Uterus (tissue), 3 donors: ENCODE measurements at regions not wholly inside any gene's neighbourhood (a gene's known extent, or its start where the extent isn't known, plus 50 kb on each side); places are given as distances from the start of the nearest gene placed in this dataset.
"Not testable (repeated sequence)": the region's sequence is repeated elsewhere in the genome, so short reads cannot be mapped to it uniquely, and the experiment has no call there.

Source experiments
- DNase-seq, 2 donors: peaks; one replicate each; pipeline ENCODE4 v3.0.0-alpha.2; 2019 to 2020
- H3K27ac ChIP-seq, 2 donors: fragments of 200-600 bp; sonication (generic); 1 replicate in 1 of 2; 2 replicates in 1 of 2; pipeline ENCODE4 v1.5.1; 2016 to 2018
- H3K27me3 ChIP-seq, 2 donors: fragments of 200-600 bp; sonication (generic); one replicate each; pipeline ENCODE4 v1.5.1; 2018 to 2019; ENCODE audit warnings: control low read depth in 1 of 2
- H3K36me3 ChIP-seq, 2 donors: fragments of 200-600 bp; sonication (generic); one replicate each; pipeline ENCODE4 v1.5.1; 2019; ENCODE audit warnings: control low read depth in 1 of 2
- H3K4me1 ChIP-seq, 2 donors: fragments of 200-600 bp; sonication (generic); one replicate each; pipeline ENCODE4 v1.5.1; 2018 to 2019; ENCODE audit warnings: control low read depth in 1 of 2
- H3K4me3 ChIP-seq, 2 donors: fragments of 200-600 bp; sonication (generic); 1 replicate in 1 of 2; 2 replicates in 1 of 2; pipeline ENCODE4 v1.5.1; 2018 to 2019; ENCODE audit warnings: mild to moderate bottlenecking in 1 of 2
- H3K9me3 ChIP-seq, 2 donors: fragments of 200-600 bp; sonication (generic); one replicate each; pipeline ENCODE4 v1.5.1; 2019; ENCODE audit warnings: control low read depth in 1 of 2
- POLR2A ChIP-seq, 2 donors: fragments of 450-650 bp; IDR thresholded peaks; one replicate each; pipeline ENCODE4 v1.6.1; 2016; ENCODE audit warnings: antibody characterized with exemption in 2 of 2, mild to moderate bottlenecking in 1 of 2, moderate library complexity in 1 of 2
- intact Hi-C: fragments of 100-400 bp; cut with DNase I; formaldehyde crosslinking; loops from one replicate; pipeline ENCODE4 v1.15.1; 2023; ENCODE audit warnings: low total_unique reads
- TF ChIP-seq, protein P1 (sequence below), 4 experiments: fragments of 200-600 bp in 2 of 4; fragments of 450-650 bp in 2 of 4; sonication (generic) in 2 of 4; IDR thresholded peaks; one replicate each; pipeline ENCODE4 v1.5.1; 2016 to 2019; ENCODE audit warnings: antibody characterized with exemption in 4 of 4, mild to moderate bottlenecking in 2 of 4, moderate library complexity in 1 of 4
- donor health status: DM: yes; HTN: yes; CAD: no.

DNA sequence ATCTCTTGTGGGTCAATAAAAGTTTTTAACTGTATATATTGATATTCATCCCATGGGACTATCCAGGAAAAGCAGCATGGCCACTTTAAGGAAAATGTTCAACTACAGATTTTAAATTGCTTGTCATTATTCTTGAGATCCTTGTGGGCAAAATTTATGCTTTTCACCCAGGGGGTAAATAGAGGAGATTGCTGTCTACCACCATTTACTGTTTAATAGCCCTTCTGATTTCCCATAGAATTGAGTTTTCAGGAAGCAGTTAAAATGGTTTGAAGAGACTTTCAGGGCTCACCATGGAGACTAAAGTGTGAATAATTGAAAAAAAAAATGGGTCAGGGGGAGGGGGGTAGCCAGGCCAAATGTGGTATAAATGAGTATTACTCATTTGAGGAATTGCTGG is 901.1 kb upstream of the POT1 start:
- Histone ChIP-seq H3K4me1 (no peaks in the 10 kb centered on the region), H3K4me3 (no peak overlapping the region), H3K27ac (no peak overlapping the region), H3K27me3 (no peaks in the 10 kb centered on the region), H3K36me3 (no peaks in the 10 kb centered on the region), H3K9me3 (no peaks in the 10 kb centered on the region)
- TF ChIP-seq, protein P1, sequence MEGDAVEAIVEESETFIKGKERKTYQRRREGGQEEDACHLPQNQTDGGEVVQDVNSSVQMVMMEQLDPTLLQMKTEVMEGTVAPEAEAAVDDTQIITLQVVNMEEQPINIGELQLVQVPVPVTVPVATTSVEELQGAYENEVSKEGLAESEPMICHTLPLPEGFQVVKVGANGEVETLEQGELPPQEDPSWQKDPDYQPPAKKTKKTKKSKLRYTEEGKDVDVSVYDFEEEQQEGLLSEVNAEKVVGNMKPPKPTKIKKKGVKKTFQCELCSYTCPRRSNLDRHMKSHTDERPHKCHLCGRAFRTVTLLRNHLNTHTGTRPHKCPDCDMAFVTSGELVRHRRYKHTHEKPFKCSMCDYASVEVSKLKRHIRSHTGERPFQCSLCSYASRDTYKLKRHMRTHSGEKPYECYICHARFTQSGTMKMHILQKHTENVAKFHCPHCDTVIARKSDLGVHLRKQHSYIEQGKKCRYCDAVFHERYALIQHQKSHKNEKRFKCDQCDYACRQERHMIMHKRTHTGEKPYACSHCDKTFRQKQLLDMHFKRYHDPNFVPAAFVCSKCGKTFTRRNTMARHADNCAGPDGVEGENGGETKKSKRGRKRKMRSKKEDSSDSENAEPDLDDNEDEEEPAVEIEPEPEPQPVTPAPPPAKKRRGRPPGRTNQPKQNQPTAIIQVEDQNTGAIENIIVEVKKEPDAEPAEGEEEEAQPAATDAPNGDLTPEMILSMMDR (IDR thresholded peaks at IDR 0.05) = no peak
- TF ChIP-seq POLR2A (IDR thresholded peaks at IDR 0.05) = no peak
- intact Hi-C loops = no loop called here
- no peak for DNase-seq

DNA sequence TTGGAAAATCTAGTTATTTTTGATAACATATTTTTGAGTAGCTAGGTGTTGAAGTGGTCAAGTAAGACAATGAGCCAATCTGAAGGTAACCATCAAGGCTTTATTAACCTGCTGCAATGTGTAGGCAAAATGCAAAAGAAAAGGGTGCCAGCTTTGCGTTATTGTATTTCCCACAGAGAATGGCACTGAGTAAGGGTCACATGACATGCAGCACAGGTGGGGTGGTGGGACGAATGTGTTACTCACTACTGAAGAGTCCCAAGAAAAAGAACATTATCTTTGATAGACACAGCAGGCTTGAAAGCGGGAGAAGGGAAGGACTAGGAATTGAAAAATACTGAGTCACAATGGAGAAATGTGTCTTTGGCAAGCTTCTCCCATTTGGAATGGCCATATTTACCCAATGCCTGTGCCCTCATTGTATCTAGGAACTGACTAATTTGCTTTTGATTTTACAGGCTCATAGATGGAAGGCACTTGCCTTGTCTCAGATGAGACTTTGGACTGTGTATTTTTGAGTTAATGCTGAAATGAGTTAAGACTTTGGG is 898.6 kb upstream of the POT1 start:
- Histone ChIP-seq H3K27ac (no peak overlapping the region), H3K36me3 (no peaks in the 10 kb centered on the region), H3K9me3 (no peaks in the 10 kb centered on the region), H3K4me1 (no peaks in the 10 kb centered on the region), H3K27me3 (no peaks in the 10 kb centered on the region), H3K4me3 (no peak overlapping the region)
- TF ChIP-seq POLR2A (IDR thresholded peaks at IDR 0.05) = no peak
- TF ChIP-seq, protein P1 (IDR thresholded peaks at IDR 0.05) = no peak
- no peak for DNase-seq
- intact Hi-C loops = no loop called here

DNA sequence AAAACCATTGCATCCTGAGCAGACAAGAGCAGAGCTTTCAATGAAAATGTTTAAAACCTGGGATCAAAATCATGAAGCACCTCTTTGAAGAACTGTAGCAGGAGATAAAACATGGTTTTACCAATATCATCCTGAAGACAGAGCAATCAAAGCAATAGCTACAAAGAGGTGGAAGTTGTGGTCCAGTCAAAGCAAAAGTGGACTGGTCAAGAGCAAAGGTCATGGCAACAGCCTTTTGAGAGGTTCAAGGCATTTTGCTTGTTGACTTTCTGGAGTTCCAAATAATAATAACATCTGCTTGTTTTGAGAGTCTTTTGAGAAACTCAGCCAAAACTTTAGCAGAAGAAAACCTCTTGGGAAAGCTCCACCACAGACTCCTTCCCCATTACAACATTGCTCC is 893.9 kb upstream of the POT1 start:
- no peaks in the 10 kb centered on the region for H3K9me3 ChIP-seq
- no peaks in the 10 kb centered on the region for H3K27me3 ChIP-seq
- no peaks in the 10 kb centered on the region for H3K36me3 ChIP-seq
- intact Hi-C loops = no loop called here
- H3K4me3 ChIP-seq = no peak overlapping the region
- no peaks in the 10 kb centered on the region for H3K4me1 ChIP-seq
- TF ChIP-seq, protein P1 (IDR thresholded peaks at IDR 0.05) = no peak
- TF ChIP-seq POLR2A (IDR thresholded peaks at IDR 0.05) = no peak
- H3K27ac ChIP-seq = no peak overlapping the region
- no peak for DNase-seq

DNA sequence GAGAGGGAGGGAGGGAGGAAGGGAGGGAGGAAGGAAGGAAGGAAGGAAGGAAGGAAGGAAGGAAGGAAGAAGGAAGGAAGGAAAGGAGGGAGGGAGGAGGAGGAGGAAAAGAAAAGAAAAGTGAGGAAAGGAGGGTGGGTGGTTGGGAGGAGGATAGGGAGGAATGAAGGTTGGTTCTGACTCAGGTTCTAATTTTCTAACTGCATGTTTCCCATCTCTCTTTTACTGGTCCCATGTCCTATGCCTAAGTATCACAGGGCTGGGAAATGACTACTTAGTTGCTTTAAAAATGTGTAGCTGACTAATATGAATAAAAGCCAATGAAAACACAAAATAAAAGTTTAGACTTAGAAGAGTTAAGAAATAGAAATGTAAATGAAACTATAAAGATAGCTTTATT is 890.9 kb upstream of the POT1 start:
- H3K27ac ChIP-seq = no peak overlapping the region
- H3K36me3 ChIP-seq = no peaks in the 10 kb centered on the region
- intact Hi-C loops = no loop called here
- no peak overlapping the region for H3K4me3 ChIP-seq
- DNase-seq = no peak
- no peaks in the 10 kb centered on the region for H3K9me3 ChIP-seq
- H3K4me1 ChIP-seq = no peaks in the 10 kb centered on the region
- TF ChIP-seq, protein P1 (IDR thresholded peaks at IDR 0.05) = no peak
- no peak for TF ChIP-seq POLR2A (IDR thresholded peaks at IDR 0.05)
- H3K27me3 ChIP-seq = no peaks in the 10 kb centered on the region

DNA sequence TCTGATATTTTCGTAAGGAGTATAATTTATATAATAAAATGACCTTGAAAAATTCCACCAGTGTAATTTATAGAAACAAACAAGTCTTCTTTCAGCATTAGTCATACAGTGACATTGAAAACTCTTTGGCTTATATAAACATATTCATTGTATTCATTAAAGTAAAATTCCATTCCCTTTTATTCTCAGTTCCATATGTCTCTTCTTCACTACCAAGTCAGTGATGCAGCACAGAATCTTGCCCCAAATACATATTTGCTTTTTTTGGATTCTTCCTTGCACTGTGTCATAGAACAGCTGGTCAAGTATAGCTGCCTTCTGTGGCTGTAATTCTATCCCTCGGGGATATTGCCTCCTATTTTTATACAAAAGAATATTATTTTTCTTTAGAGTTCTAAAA is 884.5 kb upstream of the POT1 start:
- TF ChIP-seq, protein P1 (IDR thresholded peaks at IDR 0.05) = no peak
- TF ChIP-seq POLR2A (IDR thresholded peaks at IDR 0.05) = no peak
- intact Hi-C loops = no loop called here

DNA sequence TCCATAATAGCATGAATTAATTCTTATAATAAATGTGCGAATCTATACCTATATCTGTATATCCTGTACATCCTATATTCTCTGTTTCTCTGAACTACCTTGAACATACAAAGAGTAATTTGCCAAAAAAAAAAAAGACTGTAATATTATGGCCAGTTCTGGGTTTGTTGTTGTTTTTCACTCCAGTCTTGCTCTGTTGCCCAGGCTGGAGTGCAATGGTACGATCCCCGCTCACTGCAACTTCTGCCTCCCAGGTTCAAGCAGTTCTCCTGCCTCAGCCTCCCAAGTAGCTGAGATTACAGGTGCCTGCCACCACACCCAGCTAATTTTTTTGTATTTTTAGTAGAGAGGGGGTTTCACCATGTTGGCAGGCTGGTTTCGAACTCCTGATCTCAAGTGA is 876.9 kb upstream of the POT1 start:
- H3K9me3 ChIP-seq, intact Hi-C loops, H3K4me1 ChIP-seq, H3K4me3 ChIP-seq, H3K36me3 ChIP-seq, H3K27ac ChIP-seq, DNase-seq, H3K27me3 ChIP-seq: not testable (repeated sequence)

More for the DNA sequence above, 884.5 kb upstream of the POT1 start:
- H3K36me3 ChIP-seq = no peaks in the 10 kb centered on the region
- no peak for DNase-seq
- H3K27ac ChIP-seq = no peak overlapping the region
- H3K4me3 ChIP-seq = no peak overlapping the region
- H3K9me3 ChIP-seq = no peaks in the 10 kb centered on the region
- H3K4me1 ChIP-seq = no peaks in the 10 kb centered on the region
- no peaks in the 10 kb centered on the region for H3K27me3 ChIP-seq
